CD4-positive, alpha-beta T cell (primary cell): ENCODE measurements at regions not wholly inside any gene's neighbourhood (a gene's known extent, or its start where the extent isn't known, plus 50 kb on each side); places are given as distances from the start of the nearest gene placed in this dataset.

ENCODE experiments used
- ATAC-seq: fragments of 200-7000 bp; cut with Tn5 transposase; one replicate; pipeline ENCODE4 v1.10.0; 2022; ENCODE audit warnings: mild to moderate bottlenecking; ENCODE audit not compliant: poor library complexity
- CTCF ChIA-PET: fragments of 350-600 bp; sonication (Branson Sonifier 250); formaldehyde crosslinking; loops from one replicate; lab custom pipeline; 2021; ENCODE audit warnings: antibody characterized with exemption, inconsistent platforms; lab: Charles Lee
- POLR2A ChIA-PET: fragments of 350-600 bp; sonication (Branson Sonifier 250); formaldehyde crosslinking; loops from one replicate; lab custom pipeline; 2021; ENCODE audit warnings: antibody characterized with exemption, inconsistent platforms; lab: Charles Lee
- DNase-seq, 14 experiments: peaks; one replicate each; pipeline ENCODE4 v3.0.0-alpha.2; 2013 to 2020; ENCODE audit warnings: mixed read lengths in 2 of 14
- H3K27ac ChIP-seq, 2 donors: one replicate each; pipeline versions ENCODE4 v1.5.1 to v1.7.0; 2013; ENCODE audit warnings: low read length in 2 of 2, low read depth in 1 of 2, mild to moderate bottlenecking in 1 of 2
- H3K27me3 ChIP-seq, 2 experiments: 1 replicate in 1 of 2; 2 replicates in 1 of 2; pipeline versions ENCODE4 v1.6.1 to v1.7.0; 2013; ENCODE audit warnings: low read length in 2 of 2, control low read depth in 1 of 2, mild to moderate bottlenecking in 1 of 2, moderate library complexity in 1 of 2; ENCODE audit not compliant: insufficient read depth in 2 of 2, control insufficient read depth in 1 of 2
- H3K36me3 ChIP-seq: one replicate; pipeline ENCODE4 v1.6.1; 2013; ENCODE audit warnings: low read length, control low read depth; ENCODE audit not compliant: insufficient read depth
- H3K4me1 ChIP-seq: one replicate; pipeline ENCODE4 v1.6.1; 2013; ENCODE audit warnings: low read length, control low read depth; ENCODE audit not compliant: insufficient read depth
- H3K4me3 ChIP-seq: one replicate; pipeline ENCODE4 v1.5.1; 2013; ENCODE audit warnings: mild to moderate bottlenecking, low read length, moderate library complexity
- H3K9me3 ChIP-seq, 2 experiments: 1 replicate in 1 of 2; 2 replicates in 1 of 2; pipeline versions ENCODE4 v1.6.1 to v1.7.0; 2013; ENCODE audit warnings: low read length in 2 of 2, mild to moderate bottlenecking in 2 of 2, control low read depth in 1 of 2, moderate library complexity in 1 of 2; ENCODE audit not compliant: control insufficient read depth in 1 of 2, insufficient read depth in 1 of 2
- H3K27ac Mint-ChIP-seq: one replicate; pipeline ENCODE4 v1.8.0; 2020; ENCODE audit warnings: mixed read lengths
- H3K27me3 Mint-ChIP-seq: one replicate; pipeline ENCODE4 v1.8.0; 2021; ENCODE audit warnings: mixed read lengths
- H3K36me3 Mint-ChIP-seq: one replicate; pipeline ENCODE4 v1.8.0; 2021; ENCODE audit warnings: low read depth, mixed read lengths
- H3K4me1 Mint-ChIP-seq: one replicate; pipeline ENCODE4 v1.8.0; 2021; ENCODE audit warnings: low read depth, mixed read lengths
- H3K4me3 Mint-ChIP-seq: one replicate; pipeline ENCODE4 v1.8.0; 2020; ENCODE audit warnings: mild to moderate bottlenecking, mixed read lengths
- H3K9me3 Mint-ChIP-seq: one replicate; pipeline ENCODE4 v1.8.0; 2020; ENCODE audit warnings: mixed read lengths
- intact Hi-C, 2 experiments: fragments of 100-400 bp; cut with DNase I in 1 of 2; cut with micrococcal nuclease in 1 of 2; formaldehyde crosslinking; loops; one replicate each; pipeline versions ENCODE4 v1.15.1 to v1.9.0; 2023 to 2025; cut with DNase I, micrococcal nuclease
- TF ChIP-seq, protein P1 (sequence below): fragments of 200-600 bp; IDR thresholded peaks from one replicate; pipeline ENCODE4 v1.8.0; 2022; ENCODE audit warnings: antibody characterized with exemption, mild to moderate bottlenecking

DNA sequence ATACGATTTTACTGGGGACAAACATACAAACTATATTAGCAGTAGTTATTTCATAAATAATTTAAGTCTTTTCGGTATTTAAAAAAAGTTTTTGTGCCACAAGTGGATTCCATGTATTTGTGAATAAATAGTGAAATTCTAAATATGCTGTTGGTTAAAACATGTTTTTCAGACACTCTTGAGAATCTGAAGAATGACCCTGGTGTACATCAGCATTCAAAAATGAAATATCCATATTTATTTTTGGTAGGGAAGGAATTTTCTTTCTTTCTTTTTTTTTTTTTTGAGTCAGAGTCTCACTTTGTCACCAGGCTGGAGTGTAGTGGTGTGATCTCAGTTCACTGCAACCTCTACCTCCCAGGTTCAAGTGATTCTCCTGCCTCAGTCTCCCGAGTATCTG, 136.1 kb upstream of the CDK6 start:
- DNase-seq (no peak), ATAC-seq (no peak)
- H3K4me3 ChIP-seq = no peak overlapping the region
- TF ChIP-seq, protein P1, sequence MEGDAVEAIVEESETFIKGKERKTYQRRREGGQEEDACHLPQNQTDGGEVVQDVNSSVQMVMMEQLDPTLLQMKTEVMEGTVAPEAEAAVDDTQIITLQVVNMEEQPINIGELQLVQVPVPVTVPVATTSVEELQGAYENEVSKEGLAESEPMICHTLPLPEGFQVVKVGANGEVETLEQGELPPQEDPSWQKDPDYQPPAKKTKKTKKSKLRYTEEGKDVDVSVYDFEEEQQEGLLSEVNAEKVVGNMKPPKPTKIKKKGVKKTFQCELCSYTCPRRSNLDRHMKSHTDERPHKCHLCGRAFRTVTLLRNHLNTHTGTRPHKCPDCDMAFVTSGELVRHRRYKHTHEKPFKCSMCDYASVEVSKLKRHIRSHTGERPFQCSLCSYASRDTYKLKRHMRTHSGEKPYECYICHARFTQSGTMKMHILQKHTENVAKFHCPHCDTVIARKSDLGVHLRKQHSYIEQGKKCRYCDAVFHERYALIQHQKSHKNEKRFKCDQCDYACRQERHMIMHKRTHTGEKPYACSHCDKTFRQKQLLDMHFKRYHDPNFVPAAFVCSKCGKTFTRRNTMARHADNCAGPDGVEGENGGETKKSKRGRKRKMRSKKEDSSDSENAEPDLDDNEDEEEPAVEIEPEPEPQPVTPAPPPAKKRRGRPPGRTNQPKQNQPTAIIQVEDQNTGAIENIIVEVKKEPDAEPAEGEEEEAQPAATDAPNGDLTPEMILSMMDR = no peak
- no peak overlapping the region for H3K27ac Mint-ChIP-seq
- peaks cover 5 to 13% of the 10 kb centered on the region in 2 experiments for H3K9me3 ChIP-seq
- peaks cover 7% of the 10 kb centered on the region for H3K27me3 Mint-ChIP-seq
- peaks cover 12% of the 10 kb centered on the region for H3K9me3 Mint-ChIP-seq
- CTCF ChIA-PET = no interaction called here
- no peak overlapping the region for H3K4me3 Mint-ChIP-seq
- intact Hi-C loops = no loop called here
- no peaks in the 10 kb centered on the region for H3K4me1 ChIP-seq
- no peaks in the 10 kb centered on the region for H3K27me3 ChIP-seq
- H3K4me1 Mint-ChIP-seq = no peaks in the 10 kb centered on the region
- no peaks in the 10 kb centered on the region for H3K36me3 ChIP-seq
- POLR2A ChIA-PET = no interaction called here
- H3K27ac ChIP-seq = no peak overlapping the region
- no peaks in the 10 kb centered on the region for H3K36me3 Mint-ChIP-seq

DNA sequence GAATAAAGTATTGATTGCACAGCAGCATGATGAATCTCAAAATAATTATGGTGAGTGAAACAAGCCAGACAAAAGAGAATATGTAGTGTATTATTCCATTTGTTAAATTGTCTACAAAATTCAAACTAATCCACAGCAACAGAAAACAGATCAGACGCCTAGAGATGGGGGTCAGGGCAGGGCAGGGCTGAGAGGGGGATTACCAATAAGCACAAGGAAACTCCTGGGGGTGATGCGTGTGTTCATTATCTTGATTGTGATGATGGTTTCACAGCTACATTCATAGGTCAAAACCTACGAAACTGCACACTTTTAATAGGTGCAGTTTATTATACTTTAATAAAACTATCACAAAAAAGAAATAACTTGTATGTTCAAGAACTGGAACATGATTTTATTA, 132.7 kb upstream of the CDK6 start:
- POLR2A ChIA-PET = no interaction called here
- no peaks in the 10 kb centered on the region for H3K36me3 Mint-ChIP-seq
- intact Hi-C loops = no loop called here

DNA sequence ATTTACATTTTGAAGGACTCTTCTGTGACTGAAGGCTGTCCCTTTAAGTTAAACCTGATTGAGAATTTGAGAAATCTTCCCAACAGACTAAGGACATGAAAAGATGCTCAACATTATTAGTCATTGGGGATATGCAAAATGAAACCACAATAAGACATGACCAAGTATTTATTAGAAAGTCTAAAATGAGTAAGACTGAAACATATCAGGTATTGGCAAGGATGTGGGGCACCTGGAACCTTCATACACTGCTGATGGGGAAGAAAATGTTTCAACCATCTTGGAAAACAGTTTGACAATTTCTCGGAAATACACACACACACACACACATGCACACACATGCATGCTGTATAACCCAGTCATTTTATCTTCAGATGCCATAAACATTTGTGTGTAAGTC, 132.1 kb upstream of the CDK6 start:
- no peak overlapping the region for H3K4me3 Mint-ChIP-seq
- TF ChIP-seq, protein P1 = no peak

More for the DNA sequence above, 132.7 kb upstream of the CDK6 start:
- H3K27ac Mint-ChIP-seq = no peak overlapping the region
- no peaks in the 10 kb centered on the region for H3K9me3 ChIP-seq
- no peak overlapping the region for H3K27ac ChIP-seq
- H3K36me3 ChIP-seq = no peaks in the 10 kb centered on the region
- no peaks in the 10 kb centered on the region for H3K4me1 Mint-ChIP-seq
- no peaks in the 10 kb centered on the region for H3K4me1 ChIP-seq
- H3K27me3 ChIP-seq = no peaks in the 10 kb centered on the region
- no peak for DNase-seq
- H3K4me3 Mint-ChIP-seq = no peak overlapping the region
- no peak overlapping the region for H3K4me3 ChIP-seq
- ATAC-seq = no peak
- TF ChIP-seq, protein P1 = no peak
- no peaks in the 10 kb centered on the region for H3K27me3 Mint-ChIP-seq
- H3K9me3 Mint-ChIP-seq = no peaks in the 10 kb centered on the region
- CTCF ChIA-PET = no interaction called here

More for the DNA sequence above, 132.1 kb upstream of the CDK6 start:
- POLR2A ChIA-PET = no interaction called here
- ATAC-seq = no peak
- H3K27ac ChIP-seq = no peak overlapping the region
- no peak overlapping the region for H3K4me3 ChIP-seq
- H3K27me3 ChIP-seq = no peaks in the 10 kb centered on the region
- CTCF ChIA-PET = no interaction called here
- Mint-ChIP-seq H3K27me3 (no peaks in the 10 kb centered on the region), H3K9me3 (no peaks in the 10 kb centered on the region), H3K27ac (no peak overlapping the region), H3K36me3 (no peaks in the 10 kb centered on the region), H3K4me1 (no peaks in the 10 kb centered on the region)
- no peak for DNase-seq
- H3K9me3 ChIP-seq = no peaks in the 10 kb centered on the region
- intact Hi-C loops = no loop called here
- H3K4me1 ChIP-seq = no peaks in the 10 kb centered on the region
- H3K36me3 ChIP-seq = no peaks in the 10 kb centered on the region
